HG02981 (cell line): ENCODE measurements at regions not wholly inside any gene's neighbourhood (a gene's known extent, or its start where the extent isn't known, plus 50 kb on each side); places are given as distances from the start of the nearest gene placed in this dataset.

Experiments
- ATAC-seq: cut with Tn5 transposase; IDR thresholded peaks from one replicate; pipeline ENCODE4 v1.9.1; 2021; ENCODE audit warnings: mild to moderate bottlenecking, moderate library complexity; ENCODE audit not compliant: unreplicated experiment

GRCh38 chr5:4954048-4954447 lies 186.1 kb upstream of the ADAMTS16 start:
- no peak for ATAC-seq

GRCh38 chr5:4963265-4963664 lies 176.9 kb upstream of the ADAMTS16 start:
- no peak for ATAC-seq

GRCh38 chr5:4969351-4969750 lies 170.8 kb upstream of the ADAMTS16 start:
- ATAC-seq = no peak

GRCh38 chr5:4970171-4970570 lies 170.0 kb upstream of the ADAMTS16 start:
- ATAC-seq = no peak

GRCh38 chr5:4976902-4977301 lies 163.2 kb upstream of the ADAMTS16 start:
- no peak for ATAC-seq

GRCh38 chr5:4977416-4978110 lies 162.6 kb upstream of the ADAMTS16 start:
- ATAC-seq = no peak

- no peak for ATAC-seq
These were observed 159.9 kb upstream of the ADAMTS16 start for GRCh38 chr5:4980201-4980600.

- ATAC-seq = no peak
These were observed 158.5 kb upstream of the ADAMTS16 start for GRCh38 chr5:4981608-4982007.

GRCh38 chr5:4983701-4984100 lies 156.4 kb upstream of the ADAMTS16 start:
- no peak for ATAC-seq

- no peak for ATAC-seq
These were observed 155.7 kb upstream of the ADAMTS16 start for GRCh38 chr5:4984461-4984860.

GRCh38 chr5:4987431-4987830 lies 152.7 kb upstream of the ADAMTS16 start:
- no peak for ATAC-seq

GRCh38 chr5:4989118-4989517 lies 151.0 kb upstream of the ADAMTS16 start:
- no peak for ATAC-seq

GRCh38 chr5:4990017-4990416 lies 150.1 kb upstream of the ADAMTS16 start:
- ATAC-seq = no peak

- ATAC-seq = no peak
These were observed 149.7 kb upstream of the ADAMTS16 start for GRCh38 chr5:4990462-4990861.

- ATAC-seq = no peak
These were observed 148.2 kb upstream of the ADAMTS16 start for GRCh38 chr5:4991925-4992324.

- no peak for ATAC-seq
These were observed 145.1 kb upstream of the ADAMTS16 start for GRCh38 chr5:4995014-4995413.

GRCh38 chr5:5005353-5005752 lies 134.8 kb upstream of the ADAMTS16 start:
- no peak for ATAC-seq

- ATAC-seq = no peak
These were observed 133.6 kb upstream of the ADAMTS16 start for GRCh38 chr5:5006548-5006947.

GRCh38 chr5:5009240-5009639 lies 130.9 kb upstream of the ADAMTS16 start:
- no peak for ATAC-seq

- no peak for ATAC-seq
These were observed 129.0 kb upstream of the ADAMTS16 start for GRCh38 chr5:5011151-5011550.

GRCh38 chr5:5014586-5015235 lies 125.4 kb upstream of the ADAMTS16 start:
- no peak for ATAC-seq

GRCh38 chr5:5017827-5018577 lies 122.1 kb upstream of the ADAMTS16 start:
- no peak for ATAC-seq
